ENCODE measurements at regions not wholly inside any gene's neighbourhood (a gene's known extent, or its start where the extent isn't known, plus 50 kb on each side); places are given as distances from the start of the nearest gene placed in this dataset.

DNA sequence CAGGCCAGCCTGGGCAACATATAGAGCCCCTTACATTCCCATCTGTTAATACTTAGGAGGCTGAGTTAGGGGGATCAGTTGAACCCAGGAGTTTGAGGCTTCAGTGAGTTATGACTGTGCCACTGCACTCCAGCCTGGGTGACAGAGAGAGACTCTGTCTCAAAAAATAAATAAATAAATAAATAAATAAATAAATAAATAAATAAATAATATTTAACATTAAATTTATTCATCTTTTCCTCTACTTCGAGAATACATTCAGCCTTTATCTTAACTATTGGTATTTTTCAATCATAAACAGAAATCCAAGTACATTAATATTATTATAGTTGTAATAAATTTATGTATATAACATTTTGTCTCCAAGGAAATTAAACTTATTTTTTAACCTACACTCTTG, 1227.7 kb upstream of the GJE1 start:
- TF ChIP-seq, protein P1, sequence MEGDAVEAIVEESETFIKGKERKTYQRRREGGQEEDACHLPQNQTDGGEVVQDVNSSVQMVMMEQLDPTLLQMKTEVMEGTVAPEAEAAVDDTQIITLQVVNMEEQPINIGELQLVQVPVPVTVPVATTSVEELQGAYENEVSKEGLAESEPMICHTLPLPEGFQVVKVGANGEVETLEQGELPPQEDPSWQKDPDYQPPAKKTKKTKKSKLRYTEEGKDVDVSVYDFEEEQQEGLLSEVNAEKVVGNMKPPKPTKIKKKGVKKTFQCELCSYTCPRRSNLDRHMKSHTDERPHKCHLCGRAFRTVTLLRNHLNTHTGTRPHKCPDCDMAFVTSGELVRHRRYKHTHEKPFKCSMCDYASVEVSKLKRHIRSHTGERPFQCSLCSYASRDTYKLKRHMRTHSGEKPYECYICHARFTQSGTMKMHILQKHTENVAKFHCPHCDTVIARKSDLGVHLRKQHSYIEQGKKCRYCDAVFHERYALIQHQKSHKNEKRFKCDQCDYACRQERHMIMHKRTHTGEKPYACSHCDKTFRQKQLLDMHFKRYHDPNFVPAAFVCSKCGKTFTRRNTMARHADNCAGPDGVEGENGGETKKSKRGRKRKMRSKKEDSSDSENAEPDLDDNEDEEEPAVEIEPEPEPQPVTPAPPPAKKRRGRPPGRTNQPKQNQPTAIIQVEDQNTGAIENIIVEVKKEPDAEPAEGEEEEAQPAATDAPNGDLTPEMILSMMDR (IDR thresholded peaks at IDR 0.05; ENCODE audit: low read depth, low read length, missing control alignments) = no peak
- no peak overlapping the region for H3K4me3 ChIP-seq (ENCODE audit: low read depth, low read length)
- no peak for DNase-seq (ENCODE audit: low read depth)
- in situ Hi-C loops (cut with HindIII; ENCODE audit: low sequenced_read_pairs) = no loop called here

DNA sequence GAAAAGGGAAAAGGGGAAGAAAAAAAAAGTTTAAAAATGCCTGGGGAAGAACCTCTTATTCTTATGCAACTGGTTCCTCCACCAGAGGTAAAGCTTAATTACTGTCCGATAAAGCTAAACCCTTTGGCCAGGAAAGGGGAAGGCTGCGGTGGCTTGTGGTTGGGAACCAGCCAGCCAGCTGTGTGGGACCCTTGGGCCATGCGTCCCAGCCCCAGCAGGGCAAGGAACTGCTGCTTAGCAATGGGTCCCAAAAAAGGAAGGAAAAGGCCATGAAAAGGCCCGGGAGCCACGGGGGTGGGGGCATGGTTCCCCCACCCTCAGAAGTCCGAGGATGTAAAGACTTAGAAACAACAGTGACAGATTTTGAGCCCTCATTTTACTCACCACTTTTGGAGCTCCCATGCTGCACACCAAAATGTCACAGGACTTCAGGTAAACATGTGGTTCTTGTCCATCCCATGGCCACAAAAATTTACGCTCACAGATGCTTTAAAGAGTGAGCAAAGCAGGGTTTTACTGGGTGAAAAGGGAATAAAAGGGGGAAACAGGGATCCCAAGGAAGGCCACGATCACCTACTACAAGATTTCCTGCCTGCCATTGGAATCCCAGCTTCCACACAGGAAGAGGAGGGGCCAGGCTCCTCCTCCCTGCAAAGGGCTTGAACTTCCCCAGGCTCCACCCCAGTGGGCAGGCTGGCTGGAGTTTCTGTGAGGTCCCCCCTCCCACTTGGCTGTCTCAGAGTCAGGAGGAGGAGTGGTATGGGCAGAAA, 1234.7 kb upstream of the GJE1 start:
- in situ Hi-C loops (cut with HindIII; ENCODE audit: low sequenced_read_pairs) = no loop called here
- no peak for DNase-seq (ENCODE audit: low read depth)
- TF ChIP-seq, protein P1 (IDR thresholded peaks at IDR 0.05; ENCODE audit: low read depth, low read length, missing control alignments) = no peak
- no peak overlapping the region for H3K4me3 ChIP-seq (ENCODE audit: low read depth, low read length)

DNA sequence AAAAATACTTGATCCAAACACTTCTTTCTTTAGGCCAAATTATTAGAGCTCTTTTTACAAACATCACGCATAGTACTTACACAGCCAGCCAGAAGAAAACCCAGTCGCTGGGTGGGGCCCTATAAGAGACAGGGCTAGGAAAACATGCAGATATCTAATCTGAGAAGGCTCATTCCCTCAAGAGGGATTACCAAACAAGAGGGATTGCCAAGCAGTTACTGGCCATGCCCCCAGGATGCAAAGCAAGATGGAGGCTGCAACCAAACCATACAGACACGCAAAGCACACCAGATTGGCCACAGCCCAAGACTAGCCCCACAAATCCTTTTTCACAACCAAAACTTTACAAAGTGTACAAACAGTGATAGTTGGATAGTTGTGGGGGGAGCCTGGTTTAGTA, 1235.4 kb upstream of the GJE1 start:
- H3K4me3 ChIP-seq (ENCODE audit: low read depth, low read length) = no peak overlapping the region
- no peak for DNase-seq (ENCODE audit: low read depth)
- TF ChIP-seq, protein P1 (IDR thresholded peaks at IDR 0.05; ENCODE audit: low read depth, low read length, missing control alignments) = no peak
- in situ Hi-C loops (cut with HindIII; ENCODE audit: low sequenced_read_pairs) = no loop called here

DNA sequence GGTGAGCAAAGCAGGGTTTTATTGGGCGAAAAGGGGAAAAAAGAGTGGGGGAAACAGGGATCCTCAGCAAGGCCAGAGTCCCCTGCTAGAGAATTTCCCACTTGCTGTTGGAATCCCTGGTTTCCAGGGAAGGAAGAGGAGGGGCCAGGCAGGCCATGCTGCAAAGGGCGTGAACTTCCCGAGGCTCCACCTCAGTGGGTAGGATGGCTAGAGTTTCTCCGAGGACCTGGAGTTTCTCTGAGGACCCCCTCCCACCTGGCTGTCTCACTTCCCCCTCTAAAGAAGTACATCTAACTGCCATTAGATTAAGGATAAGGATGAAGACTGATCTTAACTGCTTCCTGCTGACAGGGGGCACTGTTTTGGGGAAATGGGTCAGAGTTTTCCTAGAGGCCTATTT, 1239.3 kb upstream of the GJE1 start:
- TF ChIP-seq, protein P1 (IDR thresholded peaks at IDR 0.05; ENCODE audit: low read depth, low read length, missing control alignments) = no peak
- DNase-seq (ENCODE audit: low read depth) = no peak
- in situ Hi-C loops (cut with HindIII; ENCODE audit: low sequenced_read_pairs) = no loop called here
- H3K4me3 ChIP-seq (ENCODE audit: low read depth, low read length) = no peak overlapping the region

DNA sequence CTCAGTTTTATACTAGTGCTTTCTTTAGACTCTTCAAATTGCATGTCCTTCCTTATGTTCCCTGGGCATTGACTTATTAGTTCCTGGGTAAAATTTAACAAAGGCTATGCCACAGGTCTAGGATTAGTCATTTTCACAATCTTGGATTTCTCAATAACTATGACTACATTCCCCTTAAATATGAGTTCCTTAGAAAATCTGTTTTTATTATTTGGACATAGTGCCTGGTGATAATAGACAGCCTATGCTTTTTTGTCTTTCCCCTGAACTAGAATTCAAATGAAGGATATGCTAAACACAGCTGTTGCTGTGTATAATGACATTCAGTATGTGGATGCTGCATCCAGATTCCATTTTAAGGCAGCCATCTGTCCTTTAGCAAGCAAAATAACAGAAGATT, 1252.8 kb upstream of the GJE1 start:
- H3K4me3 ChIP-seq (ENCODE audit: low read depth, low read length) = no peak overlapping the region
- peak; percentile 6 for DNase-seq (ENCODE audit: low read depth)
- in situ Hi-C loops (cut with HindIII; ENCODE audit: low sequenced_read_pairs) = no loop called here
- TF ChIP-seq, protein P1 (IDR thresholded peaks at IDR 0.05; ENCODE audit: low read depth, low read length, missing control alignments) = no peak

DNA sequence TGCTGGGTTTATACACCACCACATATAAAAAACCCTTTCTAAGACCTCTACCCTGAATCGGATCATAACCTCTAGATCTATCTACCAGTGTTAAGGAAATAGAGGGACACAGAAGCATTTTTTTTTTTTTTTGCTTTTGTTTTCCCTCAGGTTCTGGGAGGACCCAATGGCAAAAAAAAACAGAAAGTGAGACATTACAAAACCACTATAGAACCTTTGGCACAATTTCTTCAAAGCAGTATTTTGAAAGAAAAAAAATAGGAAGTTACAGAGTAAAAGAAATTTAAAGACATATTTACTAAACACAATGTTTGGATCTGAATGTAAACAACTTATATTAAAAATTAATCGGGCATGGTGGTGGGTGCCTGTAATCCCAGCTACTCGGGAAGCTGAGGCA, 1258.7 kb upstream of the GJE1 start:
- in situ Hi-C loops (cut with HindIII; ENCODE audit: low sequenced_read_pairs) = no loop called here
- TF ChIP-seq, protein P1 (IDR thresholded peaks at IDR 0.05; ENCODE audit: low read depth, low read length, missing control alignments) = no peak
- no peak overlapping the region for H3K4me3 ChIP-seq (ENCODE audit: low read depth, low read length)
- no peak for DNase-seq (ENCODE audit: low read depth)
